K562 (cell line): ENCODE measurements at regions not wholly inside any gene's neighbourhood (a gene's known extent, or its start where the extent isn't known, plus 50 kb on each side); places are given as distances from the start of the nearest gene placed in this dataset.

ENCODE experiments used
- ATAC-seq: fragments of 200-7000 bp; cut with Tn5 transposase; 3 replicates; pipeline ENCODE4 v1.9.1; 2020; ENCODE audit warnings: moderate library complexity
- BruUV-seq: library from RNA; stranded (reverse); fragments of 400-500 nt; replicated peaks from 2 replicates; lab custom pipeline; 2021; lab: Mats Ljungman, UMichigan
- CTCF ChIA-PET: fragments of 300-600 bp; formaldehyde crosslinking; extraction: SDS; loops from one replicate; lab custom pipeline; 2021; ENCODE audit warnings: low intra/inter-chr PET ratio; lab: Yijun Ruan, JAX
- POLR2A ChIA-PET: fragments of 300-600, 350-650 bp; sonication (Branson Sonifier 250); formaldehyde crosslinking; extraction: SDS; loops from one replicate; lab custom pipeline; 2021; ENCODE audit warnings: antibody characterized with exemption, inconsistent platforms; lab: Yijun Ruan, JAX
- DNase-seq, 4 experiments: peaks; one replicate each; pipeline versions ENCODE4 v3.0.0 to v3.0.0-alpha.2; 2011 to 2018; ENCODE audit warnings: low spot score in 3 of 4, mixed read lengths in 3 of 4; ENCODE audit errors: extremely low read depth in 1 of 4
- FAIRE-seq: peaks from 2 replicates; lab custom pipeline; 2011; peaks lifted over from hg19 to GRCh38; lab: Jason Lieb, UNC
- H2AFZ ChIP-seq: 2 replicates; pipeline ENCODE4 v1.6.0; 2011; ENCODE audit warnings: low read depth, low read length, control low read depth, inconsistent platforms
- H3K27ac ChIP-seq: fragments of 200-600 bp; 3 replicates; pipeline ENCODE4 v1.8.0; 2011; ENCODE audit warnings: low read depth, mild to moderate bottlenecking, control low read depth, inconsistent platforms, low read length, moderate library complexity, mixed read lengths; ENCODE audit errors: extremely low read depth
- H3K27me3 ChIP-seq, 2 experiments: fragments of 300-600 bp in 1 of 2; 2 replicates in 1 of 2; 3 replicates in 1 of 2; pipeline versions ENCODE4 v1.6.0 to v1.8.0; 2011; ENCODE audit warnings: inconsistent platforms in 2 of 2, low read length in 2 of 2, mild to moderate bottlenecking in 1 of 2, mixed read lengths in 1 of 2, moderate library complexity in 1 of 2; ENCODE audit not compliant: control insufficient read depth in 2 of 2, insufficient read depth in 2 of 2
- H3K36me3 ChIP-seq: fragments of 300-600 bp; 3 replicates; pipeline ENCODE4 v1.8.0; 2011; ENCODE audit warnings: mild to moderate bottlenecking, low read length, inconsistent platforms; ENCODE audit not compliant: control insufficient read depth, insufficient read depth
- H3K4me1 ChIP-seq, 2 experiments: fragments of 200-600 bp in 1 of 2; replicated peaks in 1 of 2; 2 replicates in 1 of 2; 3 replicates in 1 of 2; pipeline versions ENCODE4 v1.5.1 to v1.8.0; 2011; ENCODE audit warnings: inconsistent platforms in 2 of 2, low read length in 2 of 2, mild to moderate bottlenecking in 1 of 2, mixed read lengths in 1 of 2, moderate library complexity in 1 of 2; ENCODE audit not compliant: control insufficient read depth in 2 of 2, insufficient read depth in 2 of 2
- H3K4me2 ChIP-seq: 2 replicates; pipeline ENCODE4 v1.6.1; 2011; ENCODE audit warnings: low read length, control low read depth, inconsistent platforms, mixed read lengths; ENCODE audit not compliant: insufficient read depth
- H3K4me3 ChIP-seq: fragments of 200-600 bp; sonication (generic), shearing (Covaris generic); 2 replicates; pipeline ENCODE4 v1.5.1; 2016; ENCODE audit warnings: control low read depth, inconsistent platforms
- H3K79me2 ChIP-seq: fragments of 200-600 bp; 3 replicates; pipeline ENCODE4 v1.8.0; 2011; ENCODE audit warnings: low read length, inconsistent platforms; ENCODE audit not compliant: control insufficient read depth, insufficient read depth
- H3K9ac ChIP-seq, 2 experiments: 2 replicates each; pipeline versions ENCODE4 v1.6.0 to v1.6.1; 2011; ENCODE audit warnings: low read depth in 2 of 2, low read length in 2 of 2, control low read depth in 1 of 2, inconsistent platforms in 1 of 2, mild to moderate bottlenecking in 1 of 2, mixed read lengths in 1 of 2; ENCODE audit not compliant: insufficient read depth in 1 of 2
- H3K9me1 ChIP-seq: one replicate; pipeline ENCODE4 v1.6.0; 2011; ENCODE audit warnings: inconsistent platforms, mild to moderate bottlenecking, low read length, moderate library complexity; ENCODE audit not compliant: control insufficient read depth, insufficient read depth
- H3K9me3 ChIP-seq: replicated peaks from 2 replicates; pipeline ENCODE4 v1.5.1; 2011; ENCODE audit warnings: low read depth, low read length, inconsistent platforms; ENCODE audit not compliant: control insufficient read depth, insufficient read depth
- H4K20me1 ChIP-seq: replicated peaks from 2 replicates; pipeline ENCODE4 v1.6.1; 2011; ENCODE audit warnings: low read length, inconsistent platforms, mixed read lengths; ENCODE audit not compliant: control insufficient read depth, insufficient read depth
- ELK3 ChIP-seq: fragments of 450-650 bp; formaldehyde crosslinking; IDR thresholded peaks from 2 replicates; pipeline ENCODE4 v1.4.0; 2020; ENCODE audit warnings: mild to moderate bottlenecking
- ETS2 ChIP-seq: IDR thresholded peaks from 2 replicates; pipeline ENCODE4 v1.6.1; 2016; ENCODE audit warnings: borderline replicate concordance, missing genetic modification characterization, mild to moderate bottlenecking, moderate library complexity, missing compliant biosample characterization; ENCODE audit not compliant: poor library complexity, severe bottlenecking
- KDM5B ChIP-seq: fragments of 200-600 bp; sonication (generic); IDR thresholded peaks from 2 replicates; pipeline ENCODE4 v1.6.1; 2012; ENCODE audit warnings: low read depth, mild to moderate bottlenecking, moderate library complexity, low read length, control low read depth, inconsistent platforms; ENCODE audit not compliant: insufficient replicate concordance
- PTRF ChIP-seq: fragments of 450-650 bp; IDR thresholded peaks from 2 replicates; pipeline ENCODE4 v1.6.1; 2016; ENCODE audit warnings: mild to moderate bottlenecking, missing genetic modification characterization, missing compliant biosample characterization
- SPI1 ChIP-seq: IDR thresholded peaks from 2 replicates; pipeline ENCODE4 v1.6.1; 2011; ENCODE audit warnings: low read depth, low read length, control low read depth, borderline replicate concordance
- ZBTB12 ChIP-seq: fragments of 250-450 bp; sonication (Bioruptor Pico); IDR thresholded peaks from 2 replicates; pipeline ENCODE4 v1.4.0; 2020
- ZC3H4 ChIP-seq: sonication (generic); formaldehyde crosslinking; IDR thresholded peaks from 2 replicates; pipeline ENCODE4 v1.9.0; 2021; ENCODE audit warnings: missing genetic modification reagents, borderline replicate concordance
- ZNF146 ChIP-seq: IDR thresholded peaks from one replicate; pipeline ENCODE4 v1.6.1; 2018; ENCODE audit warnings: missing compliant biosample characterization; ENCODE audit not compliant: unreplicated experiment
- ZNF23 ChIP-seq: fragments of 250-450 bp; sonication (Bioruptor Pico); IDR thresholded peaks from 2 replicates; pipeline ENCODE4 v1.4.0; 2020; ENCODE audit warnings: mild to moderate bottlenecking
- ZNF316 ChIP-seq: fragments of 450-650 bp; IDR thresholded peaks from 2 replicates; pipeline ENCODE4 v1.6.1; 2016
- ZNF57 ChIP-seq: fragments of 450-650 bp; formaldehyde crosslinking; IDR thresholded peaks from 2 replicates; pipeline ENCODE4 v1.4.0; 2020; ENCODE audit warnings: mild to moderate bottlenecking, moderate library complexity
- ZNF695 ChIP-seq: fragments of 450-650 bp; formaldehyde crosslinking; IDR thresholded peaks from 2 replicates; pipeline ENCODE4 v1.4.0; 2020; ENCODE audit warnings: mild to moderate bottlenecking, moderate library complexity
- WGBS: fragments of 100-300 bp; shearing (Covaris generic); methylation state at CpG from one replicate; pipeline ENCODE4 v1.1.6; 2016; ENCODE audit warnings: low coverage, mixed read lengths; ENCODE audit not compliant: insufficient coverage; ENCODE audit errors: missing lambda C conversion rate; 5-methylcytosine and 5-hydroxymethylcytosine counted together
- in situ Hi-C: fragments of 300-500 bp; cut with MboI; formaldehyde crosslinking; loops from 4 replicates; pipeline ENCODE4 v1.15.0; 2018; ENCODE audit warnings: inconsistent platforms, mixed read lengths
- intact Hi-C: fragments of 100-400 bp; cut with micrococcal nuclease; formaldehyde crosslinking; loops from 2 replicates; pipeline ENCODE4 v1.14.2; 2022

DNA sequence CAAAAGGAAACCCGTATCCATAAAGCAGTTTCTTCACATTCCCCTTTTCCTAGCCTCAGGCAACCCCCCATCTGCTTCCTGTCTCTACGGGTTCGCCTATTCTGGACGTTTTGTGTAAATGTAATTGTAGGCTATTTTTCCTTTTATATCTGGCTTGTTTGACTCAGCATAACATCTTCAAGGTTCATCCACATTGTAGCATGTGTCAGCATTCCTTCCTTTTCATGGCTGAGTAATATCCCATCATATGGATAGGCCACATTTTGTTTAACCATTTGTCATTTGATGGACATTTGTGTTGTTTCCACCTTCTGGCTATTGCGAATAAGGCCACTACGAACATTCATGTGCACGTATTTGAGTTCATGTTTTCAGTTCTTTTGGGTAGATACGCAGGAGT is 54.6 kb downstream of the FOXL1 start:
- H3K79me2 ChIP-seq, result no peaks in the 10 kb centered on the region
- ChIA-PET CTCF (no interaction called here), POLR2A (no interaction called here)
- H3K9ac ChIP-seq, result no peak overlapping the region
- H3K36me3 ChIP-seq, result no peaks in the 10 kb centered on the region
- no peak overlapping the region for H3K27ac ChIP-seq
- ATAC-seq (no peak), FAIRE-seq (no peak), DNase-seq (no peak)
- H3K9me1 ChIP-seq, result no peaks in the 10 kb centered on the region
- H4K20me1 ChIP-seq, result no peaks in the 10 kb centered on the region
- H3K9me3 ChIP-seq, result no peaks in the 10 kb centered on the region
- H3K27me3 ChIP-seq, result peaks cover 28 to 53% of the 10 kb centered on the region in 2 experiments
- no peak overlapping the region for H3K4me2 ChIP-seq
- WGBS, result 5% methylated on average over 8 of the region's 8 CpGs
- TF ChIP-seq PTRF (tag), result no peak
- no peak for TF ChIP-seq ZNF23
- no peak for TF ChIP-seq ETS2 (tag)
- TF ChIP-seq ZNF57 (CRISPR knock-in tag), result no peak
- no peak for TF ChIP-seq ELK3 (CRISPR knock-in tag)
- no peak for TF ChIP-seq KDM5B
- TF ChIP-seq ZNF695, result no peak
- TF ChIP-seq ZNF146, result peak; percentile 71
- no peak for TF ChIP-seq SPI1
- peak; percentile 44; the same call in 1 of the 2 replicates for TF ChIP-seq ZNF316
- no peak for TF ChIP-seq ZBTB12 (CRISPR knock-in tag)
- TF ChIP-seq ZC3H4, result no peak
- TF ChIP-seq, all 486 proteins: peak for 2
- no TSS peak for BruUV-seq
- Histone ChIP-seq H2AFZ (no peak overlapping the region), H3K4me1 (no peaks in the 10 kb centered on the region), H3K4me3 (no peak overlapping the region)
- intact Hi-C loops, result no loop called here
- in situ Hi-C loops, result no loop called here
